ENCODE measurements at regions not wholly inside any gene's neighbourhood (a gene's known extent, or its start where the extent isn't known, plus 50 kb on each side); places are given as distances from the start of the nearest gene placed in this dataset.

GRCh38 chr10:124263726-124264125, 155.0 kb downstream of the OAT start:
- no peak for DNase-seq

- no peak for DNase-seq
Observed at GRCh38 chr10:124262971-124263370, 155.8 kb downstream of the OAT start.

GRCh38 chr10:124262234-124262865, 156.4 kb downstream of the OAT start:
- no peak for DNase-seq

- DNase-seq: no peak
Observed at GRCh38 chr10:124259139-124259825, 159.4 kb downstream of the OAT start.

GRCh38 chr10:124257781-124258180, 160.9 kb downstream of the OAT start:
- DNase-seq: no peak

GRCh38 chr10:124256151-124256550, 162.6 kb downstream of the OAT start:
- DNase-seq: no peak

GRCh38 chr10:124255556-124255955, 162.2 kb upstream of the CHST15 start:
- no peak for DNase-seq

- DNase-seq: no peak
Observed at GRCh38 chr10:124254490-124254889, 161.1 kb upstream of the CHST15 start.

- no peak for DNase-seq
Observed at GRCh38 chr10:124253006-124253405, 159.6 kb upstream of the CHST15 start.

GRCh38 chr10:124252097-124252715, 158.8 kb upstream of the CHST15 start:
- no peak for DNase-seq

GRCh38 chr10:124251317-124252065, 158.1 kb upstream of the CHST15 start:
- DNase-seq: no peak

GRCh38 chr10:124250506-124250905, 157.1 kb upstream of the CHST15 start:
- no peak for DNase-seq

- no peak for DNase-seq
Observed at GRCh38 chr10:124249812-124250432, 156.5 kb upstream of the CHST15 start.

GRCh38 chr10:124249196-124249595, 155.8 kb upstream of the CHST15 start:
- DNase-seq: no peak

GRCh38 chr10:124248056-124249045, 155.0 kb upstream of the CHST15 start:
- DNase-seq: no peak

GRCh38 chr10:124245806-124246440, 152.5 kb upstream of the CHST15 start:
- DNase-seq: no peak

- no peak for DNase-seq
Observed at GRCh38 chr10:124245191-124245590, 151.8 kb upstream of the CHST15 start.

GRCh38 chr10:124244256-124244877, 151.0 kb upstream of the CHST15 start:
- DNase-seq: no peak

- no peak for DNase-seq
Observed at GRCh38 chr10:124243702-124244121, 150.3 kb upstream of the CHST15 start.

- no peak for DNase-seq
Observed at GRCh38 chr10:124242791-124243190, 149.4 kb upstream of the CHST15 start.

GRCh38 chr10:124242365-124242764, 149.0 kb upstream of the CHST15 start:
- no peak for DNase-seq

All from NCI-H1694 (cell line).